Breast epithelium (tissue), 3 donors: ENCODE measurements at regions not wholly inside any gene's neighbourhood (a gene's known extent, or its start where the extent isn't known, plus 50 kb on each side); places are given as distances from the start of the nearest gene placed in this dataset.

Source experiments
- POLR2A ChIP-seq: fragments of 450-650 bp; IDR thresholded peaks from one replicate; pipeline ENCODE4 v1.6.1; 2016; ENCODE audit warnings: antibody characterized with exemption, mild to moderate bottlenecking, moderate library complexity
- POLR2AphosphoS5 ChIP-seq, 3 donors: sonication (generic); formaldehyde crosslinking; IDR thresholded peaks; one replicate each; pipeline ENCODE4 v1.6.1; 2017; ENCODE audit warnings: antibody characterized with exemption in 3 of 3
- TF ChIP-seq, protein P1 (sequence below), 3 donors: fragments of 450-650 bp; IDR thresholded peaks; one replicate each; pipeline ENCODE4 v1.5.1; 2016 to 2017; ENCODE audit warnings: antibody characterized with exemption in 3 of 3, mild to moderate bottlenecking in 3 of 3, moderate library complexity in 3 of 3

DNA sequence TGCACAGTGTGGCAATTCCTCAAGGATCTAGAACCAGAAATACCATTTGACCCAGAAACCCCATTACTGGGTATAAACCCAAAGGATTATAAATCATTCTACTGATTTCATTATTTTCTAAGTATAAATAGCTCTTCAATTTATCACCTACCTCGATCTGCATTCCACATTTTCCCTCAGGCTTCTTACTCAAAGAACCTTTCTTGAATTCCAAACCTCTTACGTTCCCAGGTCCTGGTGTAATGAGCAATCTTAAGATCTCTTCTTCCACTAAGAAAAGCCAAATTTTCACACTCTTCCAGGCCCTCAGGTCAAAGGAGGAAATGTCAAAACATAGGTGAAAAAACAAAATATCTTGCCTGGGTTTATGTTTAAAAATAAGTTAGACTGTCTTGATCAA lies 237.3 kb upstream of the GPC6 start:
- TF ChIP-seq, protein P1, sequence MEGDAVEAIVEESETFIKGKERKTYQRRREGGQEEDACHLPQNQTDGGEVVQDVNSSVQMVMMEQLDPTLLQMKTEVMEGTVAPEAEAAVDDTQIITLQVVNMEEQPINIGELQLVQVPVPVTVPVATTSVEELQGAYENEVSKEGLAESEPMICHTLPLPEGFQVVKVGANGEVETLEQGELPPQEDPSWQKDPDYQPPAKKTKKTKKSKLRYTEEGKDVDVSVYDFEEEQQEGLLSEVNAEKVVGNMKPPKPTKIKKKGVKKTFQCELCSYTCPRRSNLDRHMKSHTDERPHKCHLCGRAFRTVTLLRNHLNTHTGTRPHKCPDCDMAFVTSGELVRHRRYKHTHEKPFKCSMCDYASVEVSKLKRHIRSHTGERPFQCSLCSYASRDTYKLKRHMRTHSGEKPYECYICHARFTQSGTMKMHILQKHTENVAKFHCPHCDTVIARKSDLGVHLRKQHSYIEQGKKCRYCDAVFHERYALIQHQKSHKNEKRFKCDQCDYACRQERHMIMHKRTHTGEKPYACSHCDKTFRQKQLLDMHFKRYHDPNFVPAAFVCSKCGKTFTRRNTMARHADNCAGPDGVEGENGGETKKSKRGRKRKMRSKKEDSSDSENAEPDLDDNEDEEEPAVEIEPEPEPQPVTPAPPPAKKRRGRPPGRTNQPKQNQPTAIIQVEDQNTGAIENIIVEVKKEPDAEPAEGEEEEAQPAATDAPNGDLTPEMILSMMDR (IDR thresholded peaks at IDR 0.05), result no peak
- TF ChIP-seq POLR2A (no peak), POLR2AphosphoS5 (IDR thresholded peaks at IDR 0.05) (no peak)
